IMR-90 (cell line): ENCODE measurements at regions not wholly inside any gene's neighbourhood (a gene's known extent, or its start where the extent isn't known, plus 50 kb on each side); places are given as distances from the start of the nearest gene placed in this dataset.

Source experiments
- ATAC-seq: fragments of 200-7000 bp; cut with Tn5 transposase; 2 replicates; pipeline ENCODE4 v1.9.1; 2020; ENCODE audit warnings: low read depth, mild to moderate bottlenecking, moderate library complexity
- BruUV-seq: library from RNA; stranded (reverse); fragments of 400-500 nt; replicated peaks from 2 replicates; lab custom pipeline; 2021; lab: Mats Ljungman, UMichigan
- CTCF ChIA-PET: fragments of 300-600 bp; formaldehyde crosslinking; extraction: SDS; loops from one replicate; lab custom pipeline; 2021; ENCODE audit warnings: antibody characterized with exemption; lab: Yijun Ruan, JAX
- POLR2A ChIA-PET: fragments of 300-600 bp; sonication (Branson Sonifier 250); formaldehyde crosslinking; loops from one replicate; lab custom pipeline; 2022; ENCODE audit warnings: antibody characterized with exemption; ENCODE audit not compliant: unreplicated experiment; lab: Charles Lee
- DNase-seq: peaks from one replicate; pipeline ENCODE4 v3.0.0; 2013
- H2AFZ ChIP-seq: replicated peaks from 2 replicates; pipeline ENCODE3; 2013; ENCODE audit warnings: low read length, mild to moderate bottlenecking; ENCODE audit not compliant: poor library complexity
- H2AK5ac ChIP-seq: 2 replicates; pipeline ENCODE4 v1.6.1; 2013; ENCODE audit warnings: low read depth, low read length, inconsistent platforms
- H2AK9ac ChIP-seq: replicated peaks from 2 replicates; pipeline ENCODE3; 2013; ENCODE audit warnings: mild to moderate bottlenecking, low read depth, low read length, moderate library complexity; ENCODE audit not compliant: poor library complexity
- H2BK120ac ChIP-seq: 2 replicates; pipeline ENCODE4 v1.6.1; 2013; ENCODE audit warnings: low read depth, low read length, inconsistent platforms
- H2BK15ac ChIP-seq: 3 replicates; pipeline ENCODE4 v1.6.1; 2013; ENCODE audit warnings: low read depth, low read length, inconsistent platforms
- H2BK20ac ChIP-seq: 2 replicates; pipeline ENCODE4 v1.6.1; 2013; ENCODE audit warnings: low read depth, mild to moderate bottlenecking, inconsistent platforms, low read length, moderate library complexity
- H2BK5ac ChIP-seq: 2 replicates; pipeline ENCODE4 v1.6.1; 2013; ENCODE audit warnings: mild to moderate bottlenecking, low read depth, low read length, inconsistent platforms; ENCODE audit not compliant: poor library complexity, severe bottlenecking
- H3K14ac ChIP-seq: replicated peaks from 2 replicates; pipeline ENCODE4 v1.6.1; 2013; ENCODE audit warnings: low read depth, low read length, inconsistent platforms
- H3K18ac ChIP-seq: 2 replicates; pipeline ENCODE4 v1.6.1; 2013; ENCODE audit warnings: low read depth, low read length, control low read depth
- H3K23ac ChIP-seq: 2 replicates; pipeline ENCODE4 v1.6.1; 2013; ENCODE audit warnings: low read depth, low read length, inconsistent platforms
- H3K27ac ChIP-seq: 2 replicates; pipeline ENCODE4 v1.5.1; 2013; ENCODE audit warnings: mild to moderate bottlenecking, control low read depth, low read length; ENCODE audit not compliant: insufficient read depth
- H3K27me3 ChIP-seq: 2 replicates; pipeline ENCODE4 v1.6.1; 2013; ENCODE audit warnings: low read length; ENCODE audit not compliant: control insufficient read depth, insufficient read depth
- H3K36me3 ChIP-seq: 2 replicates; pipeline ENCODE4 v1.6.1; 2013; ENCODE audit warnings: low read length, mixed read lengths; ENCODE audit not compliant: control insufficient read depth, insufficient read depth
- H3K4ac ChIP-seq: 2 replicates; pipeline ENCODE4 v1.6.1; 2013; ENCODE audit warnings: low read depth, low read length, inconsistent platforms
- H3K4me1 ChIP-seq: 2 replicates; pipeline ENCODE4 v1.6.1; 2013; ENCODE audit warnings: low read length, mixed read lengths; ENCODE audit not compliant: control insufficient read depth, insufficient read depth
- H3K4me2 ChIP-seq: 2 replicates; pipeline ENCODE4 v1.6.1; 2013; ENCODE audit warnings: low read depth, mild to moderate bottlenecking, control low read depth, low read length, moderate library complexity
- H3K4me3 ChIP-seq: 2 replicates; pipeline ENCODE4 v1.5.1; 2013; ENCODE audit warnings: low read depth, mild to moderate bottlenecking, control low read depth, low read length, moderate library complexity; ENCODE audit not compliant: insufficient read depth
- H3K56ac ChIP-seq: 2 replicates; pipeline ENCODE4 v1.6.1; 2013; ENCODE audit warnings: low read length, inconsistent platforms; ENCODE audit not compliant: insufficient read depth; ENCODE audit errors: extremely low read depth
- H3K79me1 ChIP-seq, 2 experiments: 2 replicates each; pipeline ENCODE4 v1.6.1; 2013; ENCODE audit warnings: low read length in 2 of 2, inconsistent platforms in 1 of 2, low read depth in 1 of 2
- H3K9ac ChIP-seq: 2 replicates; pipeline ENCODE4 v1.6.1; 2013; ENCODE audit warnings: low read depth, low read length, control low read depth
- H3K9me1 ChIP-seq: 2 replicates; pipeline ENCODE4 v1.6.1; 2013; ENCODE audit warnings: low read length, inconsistent platforms; ENCODE audit not compliant: insufficient read depth
- H3K9me3 ChIP-seq: 2 replicates; pipeline ENCODE4 v1.6.1; 2013; ENCODE audit warnings: low read length; ENCODE audit not compliant: control insufficient read depth, insufficient read depth
- H4K20me1 ChIP-seq: 2 replicates; pipeline ENCODE4 v1.6.1; 2013; ENCODE audit warnings: low read length, inconsistent platforms; ENCODE audit not compliant: insufficient read depth
- H4K5ac ChIP-seq: 2 replicates; pipeline ENCODE4 v1.6.1; 2013; ENCODE audit warnings: mild to moderate bottlenecking, low read depth, low read length, control low read depth
- H4K8ac ChIP-seq, 2 experiments: 2 replicates each; pipeline ENCODE4 v1.6.1; 2013; ENCODE audit warnings: low read depth in 2 of 2, low read length in 2 of 2, control low read depth in 1 of 2, inconsistent platforms in 1 of 2
- H4K91ac ChIP-seq: 2 replicates; pipeline ENCODE4 v1.6.1; 2013; ENCODE audit warnings: low read depth, low read length, inconsistent platforms; ENCODE audit not compliant: insufficient read depth
- CHD1 ChIP-seq: IDR thresholded peaks from 2 replicates; pipeline ENCODE4 v1.6.1; 2012; ENCODE audit warnings: low read depth, low read length, improper control_type of control experiment
- CTCF ChIP-seq: conservative IDR thresholded peaks from 2 replicates; pipeline ENCODE4 v1.5.1; 2012; ENCODE audit warnings: mild to moderate bottlenecking, low read depth, low read length, improper control_type of control experiment
- ELK1 ChIP-seq: fragments of 150-350 bp; IDR thresholded peaks from 2 replicates; pipeline ENCODE4 v1.6.1; 2016; ENCODE audit warnings: low read depth, mild to moderate bottlenecking, low read length, moderate library complexity, borderline replicate concordance
- FOS ChIP-seq: fragments of 150-350 bp; IDR thresholded peaks from 2 replicates; pipeline ENCODE4 v1.6.1; 2016; ENCODE audit warnings: low read depth, low read length
- RFX5 ChIP-seq: IDR thresholded peaks from 2 replicates; pipeline ENCODE4 v1.8.0; 2012; ENCODE audit warnings: low read depth, mild to moderate bottlenecking, low read length, moderate library complexity
- WGBS, 2 experiments: methylation state at CpG; one replicate each; pipeline versions ENCODE4 v1.1.5 to v1.1.7; 2013; ENCODE audit warnings: missing lambda C conversion rate in 2 of 2; ENCODE audit not compliant: insufficient read length in 1 of 2; ENCODE audit errors: extremely low coverage in 2 of 2; 5-methylcytosine and 5-hydroxymethylcytosine counted together
- dilution Hi-C: fragments of 300-500 bp; cut with HindIII; formaldehyde crosslinking; loops from one replicate; pipeline ENCODE4 v1.14.3; 2018; ENCODE audit warnings: low sequenced_read_pairs; ENCODE audit not compliant: unreplicated experiment
- in situ Hi-C: fragments of 300-500 bp; cut with MboI; formaldehyde crosslinking; loops from 3 replicates; pipeline ENCODE4 v1.14.3; 2019; ENCODE audit warnings: low sequenced_read_pairs, inconsistent platforms, mixed read lengths
- intact Hi-C: fragments of 100-400 bp; cut with micrococcal nuclease; formaldehyde crosslinking; loops from 2 replicates; pipeline ENCODE4 v1.10.0; 2022

GRCh38 chr10:113348694-113349093 lies 204.2 kb upstream of the HABP2 start:
- H3K27ac ChIP-seq, result no peak overlapping the region
- H2BK20ac ChIP-seq, result no peak overlapping the region
- no peak overlapping the region for H2AFZ ChIP-seq
- H3K4me3 ChIP-seq, result no peak overlapping the region
- H2BK120ac ChIP-seq, result no peak overlapping the region
- H4K8ac ChIP-seq, result no peak overlapping the region
- DNase-seq, result no peak
- no peak overlapping the region for H3K4ac ChIP-seq
- H3K56ac ChIP-seq, result no peak overlapping the region
- H3K9ac ChIP-seq, result no peak overlapping the region
- H4K5ac ChIP-seq, result no peak overlapping the region
- intact Hi-C loops, result no loop called here
- no peaks in the 10 kb centered on the region for H3K4me1 ChIP-seq
- no peaks in the 10 kb centered on the region for H4K20me1 ChIP-seq
- peaks cover 8% of the 10 kb centered on the region for H3K27me3 ChIP-seq
- dilution Hi-C loops, result no loop called here
- no peak overlapping the region for H2BK5ac ChIP-seq
- TF ChIP-seq FOS, result no peak
- no peak for TF ChIP-seq ELK1
- TF ChIP-seq CTCF, result no peak
- no peak for TF ChIP-seq CHD1
- TF ChIP-seq RFX5, result no peak
- no peak overlapping the region for H2BK15ac ChIP-seq
- 67% methylated on average over 6 of the region's 7 CpGs; no CpG with 5 or more reads in 1 of the 2 experiments for WGBS, 2 experiments
- BruUV-seq, result no TSS peak
- ChIA-PET POLR2A (no interaction called here), CTCF (no interaction called here)
- H3K9me1 ChIP-seq, result no peaks in the 10 kb centered on the region
- H3K9me3 ChIP-seq, result no peaks in the 10 kb centered on the region
- no peak for ATAC-seq
- no peak overlapping the region for H3K4me2 ChIP-seq
- no peak overlapping the region for H2AK5ac ChIP-seq
- no peak overlapping the region for H3K23ac ChIP-seq
- no peaks in the 10 kb centered on the region for H3K79me1 ChIP-seq
- H3K18ac ChIP-seq, result no peak overlapping the region
- H3K14ac ChIP-seq, result no peak overlapping the region
- no peaks in the 10 kb centered on the region for H3K36me3 ChIP-seq
- no peak overlapping the region for H4K91ac ChIP-seq
- H2AK9ac ChIP-seq, result no peak overlapping the region
- in situ Hi-C loops, result no loop called here
